GM21423 (cell line): ENCODE measurements at regions not wholly inside any gene's neighbourhood (a gene's known extent, or its start where the extent isn't known, plus 50 kb on each side); places are given as distances from the start of the nearest gene placed in this dataset.
"Not testable (repeated sequence)": the region's sequence is repeated elsewhere in the genome, so short reads cannot be mapped to it uniquely, and the experiment has no call there.

Source experiments
- ATAC-seq: cut with Tn5 transposase; IDR thresholded peaks from one replicate; pipeline ENCODE4 v1.9.1; 2021; ENCODE audit warnings: mild to moderate bottlenecking, moderate library complexity; ENCODE audit not compliant: unreplicated experiment

- ATAC-seq, result no peak
Measured at GRCh38 chr7:25431956-25432450, 203.7 kb upstream of the NPVF start.

DNA sequence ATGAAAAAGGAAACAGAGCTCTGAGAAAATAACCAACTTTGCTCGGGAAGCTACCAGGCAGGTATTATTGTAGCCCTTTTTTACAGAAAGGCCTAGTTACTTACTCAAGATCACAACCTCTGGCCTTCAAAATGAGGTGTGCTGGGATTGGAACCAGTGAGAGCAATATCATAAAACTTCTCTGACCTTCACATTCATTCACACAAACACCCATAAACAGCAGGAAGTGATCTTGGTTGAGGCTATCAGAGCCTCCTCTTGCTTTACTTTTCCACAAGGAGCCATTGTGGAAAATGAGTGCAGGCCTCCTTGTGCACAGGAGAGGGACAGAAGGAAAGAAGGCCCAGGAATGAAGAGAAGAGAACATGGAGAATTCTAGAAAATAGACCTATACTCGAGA lies 204.5 kb upstream of the NPVF start:
- no peak for ATAC-seq

GRCh38 chr7:25436413-25436812 lies 208.1 kb upstream of the NPVF start:
- no peak for ATAC-seq

DNA sequence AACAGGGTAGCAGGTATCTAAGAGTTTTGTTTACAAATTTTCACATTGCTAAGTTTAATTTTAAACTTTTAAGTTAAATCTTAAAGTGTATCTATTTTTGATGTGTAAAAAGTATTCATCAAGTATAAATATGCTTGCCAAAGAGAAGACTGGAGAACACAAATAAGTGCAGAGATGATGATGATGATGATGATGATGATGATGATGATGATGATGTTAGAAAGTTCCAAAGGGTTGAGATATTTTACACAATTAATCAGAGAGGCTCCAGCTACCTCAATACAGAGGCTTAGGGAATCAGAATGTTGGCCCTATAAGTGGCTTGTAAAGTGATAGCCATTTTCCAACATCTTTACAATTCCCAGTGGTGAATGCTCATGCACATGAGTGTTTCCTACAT lies 209.0 kb upstream of the NPVF start:
- no peak for ATAC-seq

- no peak for ATAC-seq
Measured at GRCh38 chr7:25444991-25445390, 216.7 kb upstream of the NPVF start.

DNA sequence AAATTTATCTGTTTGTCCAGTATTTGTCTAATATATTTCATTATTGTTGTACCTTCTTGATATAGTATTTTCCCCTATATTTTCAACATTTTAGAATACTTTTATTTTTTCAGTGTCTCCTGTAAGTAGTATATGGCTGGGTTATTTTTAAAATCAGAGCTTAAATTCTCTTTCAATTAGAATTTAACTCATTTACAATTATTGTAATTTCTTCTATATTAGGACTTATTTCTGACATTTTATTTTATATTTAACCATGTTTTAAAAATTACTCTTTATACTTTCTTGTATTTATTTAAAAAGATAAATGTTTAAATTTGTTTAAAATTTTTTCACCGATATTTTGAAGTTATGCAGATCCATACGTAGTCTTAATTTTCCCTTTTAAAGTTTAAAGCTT lies 220.0 kb upstream of the NPVF start:
- ATAC-seq, result no peak

GRCh38 chr7:25454020-25454419 lies 225.7 kb upstream of the NPVF start:
- no peak for ATAC-seq

DNA sequence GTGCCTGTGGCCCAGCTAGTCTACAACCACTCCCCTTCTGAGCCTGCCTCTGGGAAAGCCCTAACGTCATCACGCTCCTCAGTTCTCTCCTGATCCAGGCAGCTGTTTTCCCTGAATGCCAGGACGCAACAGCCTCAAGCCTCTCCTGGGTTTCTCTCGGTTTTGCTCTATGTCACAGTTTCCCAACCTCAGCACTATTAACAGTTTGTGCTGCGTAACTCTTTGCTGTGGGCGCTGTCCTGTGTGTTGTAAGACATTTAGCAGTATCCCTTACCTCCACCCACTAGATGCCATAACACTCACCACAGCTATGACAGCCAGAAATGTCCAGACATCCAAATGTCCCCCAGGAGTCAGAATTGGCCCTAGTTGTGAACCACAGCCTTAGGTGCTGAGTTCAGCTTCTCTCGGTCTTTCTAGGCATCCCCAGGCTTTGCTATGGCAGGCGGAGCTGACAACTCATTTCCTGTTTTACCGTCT lies 226.3 kb upstream of the NPVF start:
- ATAC-seq, result no peak

- ATAC-seq, result no peak
Measured at GRCh38 chr7:25455683-25456251, 227.5 kb upstream of the NPVF start.

- ATAC-seq, result no peak
Measured at GRCh38 chr7:25456467-25457171, 228.3 kb upstream of the NPVF start.

GRCh38 chr7:25459057-25459456 lies 230.8 kb upstream of the NPVF start:
- ATAC-seq, result no peak

DNA sequence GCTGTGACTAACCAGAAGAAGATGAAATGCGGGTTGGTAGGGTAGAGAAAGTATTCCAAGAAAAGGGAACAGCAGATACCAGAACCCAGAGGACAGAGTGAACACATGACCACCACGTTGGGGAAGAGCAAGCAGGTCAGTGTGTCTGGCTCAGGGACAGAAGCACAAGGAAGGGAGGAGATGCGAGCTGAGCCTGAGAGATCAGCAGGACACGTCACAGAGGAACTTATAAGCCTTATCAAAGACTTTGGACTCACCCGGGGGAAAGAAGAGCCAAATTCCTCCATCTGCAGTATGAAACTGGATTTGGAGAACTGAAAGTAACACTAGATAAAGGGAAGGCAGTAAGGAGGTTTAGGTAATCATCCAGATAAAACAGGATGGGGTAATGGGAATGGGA lies 232.1 kb upstream of the NPVF start:
- no peak for ATAC-seq

- ATAC-seq, result no peak
Measured at GRCh38 chr7:25469669-25470068, 241.4 kb upstream of the NPVF start.

DNA sequence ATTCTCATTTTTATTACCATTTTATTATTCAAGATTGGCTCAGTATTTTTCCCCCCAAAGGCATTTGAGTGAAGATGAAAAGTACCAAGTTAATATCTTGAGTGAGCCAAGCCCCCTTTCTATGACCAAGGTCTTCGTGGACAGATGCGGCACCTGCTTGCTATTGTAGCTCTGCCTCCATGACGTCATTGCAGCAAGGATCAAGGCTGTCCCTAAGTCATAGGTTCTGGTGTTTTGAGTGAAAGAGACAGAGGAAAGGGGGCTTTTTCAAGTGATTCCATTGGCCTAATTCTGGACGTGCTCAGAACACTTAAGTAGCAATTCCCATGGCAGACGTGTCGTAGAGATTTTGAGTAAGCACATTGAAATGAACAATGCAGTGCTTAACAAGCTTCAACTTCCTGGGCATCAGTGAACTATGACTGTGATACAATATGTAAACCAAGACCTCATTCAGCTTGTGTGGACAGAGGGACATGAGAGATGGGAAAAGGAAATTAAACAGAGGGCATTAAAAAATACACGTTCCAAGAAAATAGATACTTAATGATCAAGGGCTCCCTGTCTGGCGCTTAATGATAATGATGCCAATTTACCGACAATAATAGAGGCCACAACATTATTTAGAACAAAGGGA lies 248.7 kb upstream of the NPVF start:
- ATAC-seq, result no peak

DNA sequence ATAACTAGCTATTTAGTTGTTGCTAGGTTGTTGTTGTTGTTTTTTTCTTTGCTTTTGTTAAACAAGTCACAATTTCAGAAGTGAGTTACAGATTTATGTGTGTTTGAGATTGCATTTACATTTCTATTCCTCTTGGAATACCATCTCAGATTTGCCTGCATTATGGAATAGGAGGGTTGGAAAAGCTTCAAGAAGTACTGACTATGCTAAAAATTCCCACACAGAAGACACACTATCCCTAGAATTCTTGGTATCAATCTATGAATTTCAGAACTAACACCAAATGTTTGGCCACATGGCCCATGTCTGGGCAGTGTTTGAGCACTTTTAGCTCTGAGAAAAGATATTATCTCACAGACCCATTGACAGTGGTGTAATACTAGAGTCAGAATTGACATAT lies 249.9 kb upstream of the NPVF start:
- ATAC-seq, result not testable (repeated sequence)

DNA sequence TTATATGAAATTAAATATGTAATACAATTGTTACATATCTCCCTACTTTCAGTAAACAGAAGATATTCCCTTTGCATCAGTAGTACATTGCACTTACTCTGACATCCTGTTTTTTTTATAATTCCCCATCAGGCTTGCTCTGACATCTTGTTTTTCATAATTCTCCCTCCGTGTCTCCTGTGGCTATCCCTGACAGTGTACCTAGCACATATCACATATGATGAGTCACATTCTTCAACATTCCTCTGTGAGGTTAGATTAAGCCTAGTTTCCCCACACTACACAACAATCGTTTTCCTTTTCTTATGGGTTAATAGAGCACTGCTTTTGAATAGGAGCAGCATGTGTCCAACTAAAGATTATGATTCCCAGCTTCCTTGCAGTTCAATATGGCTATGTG lies 250.6 kb upstream of the NPVF start:
- ATAC-seq, result no peak

DNA sequence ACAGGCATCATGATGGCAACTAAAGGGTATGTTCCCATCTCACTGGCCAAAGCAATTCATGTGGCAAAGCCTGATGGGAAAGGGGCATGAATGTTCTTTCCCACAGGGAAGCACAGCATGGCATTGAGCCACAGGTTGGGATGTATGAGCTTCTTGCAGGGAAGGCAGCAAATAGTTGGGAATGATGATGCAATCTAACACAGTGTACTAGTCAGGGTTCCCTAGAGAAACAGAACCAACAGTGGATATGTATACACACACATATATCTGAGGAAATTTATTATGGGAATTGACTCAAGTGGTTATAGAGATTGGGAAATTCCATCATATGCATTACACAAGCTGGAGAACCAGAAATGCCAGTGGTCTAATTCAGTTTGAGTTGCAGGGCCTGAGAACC lies 253.6 kb upstream of the NPVF start:
- no peak for ATAC-seq

- ATAC-seq, result no peak
Measured at GRCh38 chr7:25482631-25483030, 254.3 kb upstream of the NPVF start.

DNA sequence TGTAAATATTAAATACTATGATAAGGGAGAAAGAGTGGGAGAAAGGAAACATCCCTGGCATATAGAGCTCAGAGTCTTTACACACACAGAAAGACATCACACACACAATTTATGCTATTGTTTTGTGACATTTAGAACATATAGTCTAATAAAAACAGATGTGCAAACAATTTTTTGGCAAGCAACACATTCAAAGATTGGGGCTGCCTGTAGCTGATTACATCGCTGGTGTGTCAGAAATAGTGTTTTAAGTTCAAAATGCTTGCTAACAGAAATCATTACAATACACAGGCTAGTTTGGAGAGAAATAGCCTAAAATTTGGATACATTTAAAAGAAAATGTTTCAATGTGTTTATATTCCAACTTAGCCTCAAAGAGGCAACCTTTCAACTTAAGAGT lies 256.7 kb upstream of the NPVF start:
- no peak for ATAC-seq

DNA sequence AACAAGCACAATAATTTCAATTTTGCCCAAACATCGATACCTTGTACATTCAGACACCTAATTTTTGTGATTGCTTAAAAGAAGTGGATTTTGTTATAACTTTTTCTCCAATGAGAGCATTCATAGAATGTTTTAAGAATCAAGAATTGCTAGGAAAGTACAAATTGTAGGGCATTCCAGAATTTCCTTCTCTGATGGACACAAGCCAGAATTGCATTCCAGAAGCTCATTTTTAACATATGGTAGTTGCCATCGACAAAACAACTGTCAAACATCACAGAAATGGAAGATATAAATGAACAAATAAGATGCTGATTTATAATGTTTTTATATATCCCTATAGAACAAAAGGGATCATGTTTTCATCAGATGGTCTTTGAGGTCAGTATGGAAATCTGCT lies 258.4 kb upstream of the NPVF start:
- no peak for ATAC-seq

- no peak for ATAC-seq
Measured at GRCh38 chr7:25493805-25494366, 265.6 kb upstream of the NPVF start.

- ATAC-seq, result no peak
Measured at GRCh38 chr7:25494896-25495295, 266.6 kb upstream of the NPVF start.
